IMR-90 (cell line): ENCODE measurements at regions not wholly inside any gene's neighbourhood (a gene's known extent, or its start where the extent isn't known, plus 50 kb on each side); places are given as distances from the start of the nearest gene placed in this dataset.

Source experiments
- BHLHE40 ChIP-seq: fragments of 150-350 bp; IDR thresholded peaks from 2 replicates; pipeline ENCODE4 v1.6.1; 2016; ENCODE audit warnings: mild to moderate bottlenecking, low read depth, low read length
- CHD1 ChIP-seq: IDR thresholded peaks from 2 replicates; pipeline ENCODE4 v1.6.1; 2012; ENCODE audit warnings: low read depth, low read length, improper control_type of control experiment
- POLR2A ChIP-seq: IDR thresholded peaks from 2 replicates; pipeline ENCODE4 v1.6.1; 2012; ENCODE audit warnings: mild to moderate bottlenecking, low read depth, low read length
- RAD21 ChIP-seq: IDR thresholded peaks from 2 replicates; pipeline ENCODE4 v1.6.1; 2012; ENCODE audit warnings: low read length, improper control_type of control experiment
- RCOR1 ChIP-seq: IDR thresholded peaks from 2 replicates; pipeline ENCODE4 v1.6.1; 2012; ENCODE audit warnings: mild to moderate bottlenecking, low read length, improper control_type of control experiment; ENCODE audit not compliant: insufficient replicate concordance
- RFX5 ChIP-seq: IDR thresholded peaks from 2 replicates; pipeline ENCODE4 v1.8.0; 2012; ENCODE audit warnings: low read depth, mild to moderate bottlenecking, low read length, moderate library complexity
- SMC3 ChIP-seq: fragments of 150-350 bp; IDR thresholded peaks from 2 replicates; pipeline ENCODE4 v1.6.1; 2016; ENCODE audit warnings: low read depth, mild to moderate bottlenecking, antibody characterized with exemption, low read length, moderate library complexity
- TF ChIP-seq, protein P1 (sequence below): conservative IDR thresholded peaks from 2 replicates; pipeline ENCODE4 v1.5.1; 2012; ENCODE audit warnings: mild to moderate bottlenecking, low read depth, low read length, improper control_type of control experiment
- TF ChIP-seq, protein P2 (sequence below): fragments of 150-350 bp; IDR thresholded peaks from 2 replicates; pipeline ENCODE4 v1.6.1; 2016; ENCODE audit warnings: low read depth, mild to moderate bottlenecking, low read length, moderate library complexity, borderline replicate concordance

DNA sequence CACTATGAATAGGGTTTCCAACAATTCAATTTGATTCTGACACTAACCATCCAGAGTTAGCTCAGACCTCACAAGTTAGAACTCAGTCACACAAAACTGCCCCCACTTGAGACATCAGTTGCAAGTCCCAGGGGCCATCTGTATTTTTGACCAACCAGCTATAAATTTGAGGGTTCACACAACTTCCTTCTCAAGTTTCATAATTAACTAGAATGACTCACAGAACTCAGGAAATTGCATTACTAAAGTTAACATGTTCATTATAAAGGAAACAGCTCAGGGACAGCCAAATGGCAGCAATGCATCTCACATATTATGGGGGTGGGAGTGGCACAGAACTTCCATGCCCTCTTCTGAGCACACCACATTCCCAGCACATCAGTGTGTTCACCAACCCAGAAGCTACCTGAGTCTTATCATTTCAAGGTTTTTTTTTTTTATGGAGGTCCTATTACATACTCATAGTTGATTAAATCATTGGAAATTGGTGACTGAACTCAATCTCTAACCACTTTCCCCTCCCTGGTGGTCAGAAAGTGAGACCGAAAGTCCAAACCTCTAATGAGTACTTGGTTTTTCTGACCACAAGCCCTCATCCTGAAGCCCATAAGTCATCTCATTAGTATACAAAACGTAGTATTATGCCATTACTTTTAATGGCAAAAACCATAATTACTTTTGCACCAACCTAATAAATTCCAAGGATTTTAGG is 1721.5 kb upstream of the SEL1L start:
- TF ChIP-seq, protein P1, sequence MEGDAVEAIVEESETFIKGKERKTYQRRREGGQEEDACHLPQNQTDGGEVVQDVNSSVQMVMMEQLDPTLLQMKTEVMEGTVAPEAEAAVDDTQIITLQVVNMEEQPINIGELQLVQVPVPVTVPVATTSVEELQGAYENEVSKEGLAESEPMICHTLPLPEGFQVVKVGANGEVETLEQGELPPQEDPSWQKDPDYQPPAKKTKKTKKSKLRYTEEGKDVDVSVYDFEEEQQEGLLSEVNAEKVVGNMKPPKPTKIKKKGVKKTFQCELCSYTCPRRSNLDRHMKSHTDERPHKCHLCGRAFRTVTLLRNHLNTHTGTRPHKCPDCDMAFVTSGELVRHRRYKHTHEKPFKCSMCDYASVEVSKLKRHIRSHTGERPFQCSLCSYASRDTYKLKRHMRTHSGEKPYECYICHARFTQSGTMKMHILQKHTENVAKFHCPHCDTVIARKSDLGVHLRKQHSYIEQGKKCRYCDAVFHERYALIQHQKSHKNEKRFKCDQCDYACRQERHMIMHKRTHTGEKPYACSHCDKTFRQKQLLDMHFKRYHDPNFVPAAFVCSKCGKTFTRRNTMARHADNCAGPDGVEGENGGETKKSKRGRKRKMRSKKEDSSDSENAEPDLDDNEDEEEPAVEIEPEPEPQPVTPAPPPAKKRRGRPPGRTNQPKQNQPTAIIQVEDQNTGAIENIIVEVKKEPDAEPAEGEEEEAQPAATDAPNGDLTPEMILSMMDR = no peak
- TF ChIP-seq POLR2A (no peak), RCOR1 (no peak), BHLHE40 (no peak), SMC3 (no peak), CHD1 (no peak), RFX5 (no peak), RAD21 (no peak)
- TF ChIP-seq, protein P2, sequence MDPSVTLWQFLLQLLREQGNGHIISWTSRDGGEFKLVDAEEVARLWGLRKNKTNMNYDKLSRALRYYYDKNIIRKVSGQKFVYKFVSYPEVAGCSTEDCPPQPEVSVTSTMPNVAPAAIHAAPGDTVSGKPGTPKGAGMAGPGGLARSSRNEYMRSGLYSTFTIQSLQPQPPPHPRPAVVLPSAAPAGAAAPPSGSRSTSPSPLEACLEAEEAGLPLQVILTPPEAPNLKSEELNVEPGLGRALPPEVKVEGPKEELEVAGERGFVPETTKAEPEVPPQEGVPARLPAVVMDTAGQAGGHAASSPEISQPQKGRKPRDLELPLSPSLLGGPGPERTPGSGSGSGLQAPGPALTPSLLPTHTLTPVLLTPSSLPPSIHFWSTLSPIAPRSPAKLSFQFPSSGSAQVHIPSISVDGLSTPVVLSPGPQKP = no peak
